Natural killer cell treated with Interleukin-12 subunit alpha and Interleukin-12 subunit beta and Interleukin-15 and Interleukin-18, amount 100 ng/mL, for 72 hours (primary cell): ENCODE measurements at regions not wholly inside any gene's neighbourhood (a gene's known extent, or its start where the extent isn't known, plus 50 kb on each side); places are given as distances from the start of the nearest gene placed in this dataset.

Experiments
- ATAC-seq, 2 donors: fragments of 150-1000 bp; cut with Tn5 transposase in 1 of 2; sonication (Bioruptor Pico), chemical (Tn5 transposase) in 1 of 2; 2 replicates each; pipeline ENCODE4 v1.10.0; 2021
- DNase-seq: peaks from one replicate; pipeline ENCODE4 v3.0.0; 2022; ENCODE audit warnings: low spot score
- H3K27ac Mint-ChIP-seq, 2 donors: 1 replicate in 1 of 2; 2 replicates in 1 of 2; pipeline ENCODE4 v1.8.0; 2022; ENCODE audit warnings: mixed read lengths in 2 of 2, mild to moderate bottlenecking in 1 of 2, moderate library complexity in 1 of 2
- H3K27me3 Mint-ChIP-seq, 2 donors: 1 replicate in 1 of 2; 2 replicates in 1 of 2; pipeline ENCODE4 v1.8.0; 2022; ENCODE audit warnings: mixed read lengths in 2 of 2
- H3K36me3 Mint-ChIP-seq: one replicate; pipeline ENCODE4 v1.8.0; 2022; ENCODE audit warnings: mixed read lengths
- H3K4me1 Mint-ChIP-seq, 2 donors: 1 replicate in 1 of 2; 2 replicates in 1 of 2; pipeline ENCODE4 v1.8.0; 2022; ENCODE audit warnings: low read depth in 2 of 2, mixed read lengths in 2 of 2, mild to moderate bottlenecking in 1 of 2
- H3K4me3 Mint-ChIP-seq: one replicate; pipeline ENCODE4 v1.8.0; 2022; ENCODE audit warnings: mixed read lengths
- H3K9me3 Mint-ChIP-seq: 2 replicates; pipeline ENCODE4 v1.8.0; 2022; ENCODE audit warnings: mixed read lengths

DNA sequence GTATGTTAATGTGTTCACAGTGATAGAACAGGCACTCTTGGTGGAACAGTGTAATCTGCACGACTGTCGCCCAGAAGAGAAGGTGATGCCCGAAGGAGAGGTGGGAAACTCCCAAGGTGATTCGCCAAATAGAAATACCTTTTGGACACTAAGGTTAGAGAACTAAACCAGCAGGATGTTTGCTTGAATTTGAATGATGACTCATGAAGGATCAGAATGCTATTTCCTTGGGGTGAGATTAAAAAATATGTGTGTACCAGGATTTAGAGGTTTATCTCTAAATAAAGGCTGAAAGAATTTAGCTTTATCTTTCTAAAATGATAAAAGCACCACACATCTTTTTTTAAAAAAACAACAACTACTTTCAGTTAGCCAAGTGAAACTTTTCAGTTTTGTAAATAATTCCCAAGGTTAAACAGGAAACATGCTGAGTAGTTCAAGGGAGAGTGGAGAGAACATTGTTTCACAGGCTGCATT is 297.4 kb upstream of the TAS2R1 start:
- no peak overlapping the region for H3K4me3 Mint-ChIP-seq
- peaks cover 6% of the 10 kb centered on the region for H3K9me3 Mint-ChIP-seq
- DNase-seq (no peak), ATAC-seq (no peak)
- H3K36me3 Mint-ChIP-seq, result no peaks in the 10 kb centered on the region
- no peaks in the 10 kb centered on the region for H3K27me3 Mint-ChIP-seq
- H3K4me1 Mint-ChIP-seq, result no peaks in the 10 kb centered on the region
- no peak overlapping the region for H3K27ac Mint-ChIP-seq

DNA sequence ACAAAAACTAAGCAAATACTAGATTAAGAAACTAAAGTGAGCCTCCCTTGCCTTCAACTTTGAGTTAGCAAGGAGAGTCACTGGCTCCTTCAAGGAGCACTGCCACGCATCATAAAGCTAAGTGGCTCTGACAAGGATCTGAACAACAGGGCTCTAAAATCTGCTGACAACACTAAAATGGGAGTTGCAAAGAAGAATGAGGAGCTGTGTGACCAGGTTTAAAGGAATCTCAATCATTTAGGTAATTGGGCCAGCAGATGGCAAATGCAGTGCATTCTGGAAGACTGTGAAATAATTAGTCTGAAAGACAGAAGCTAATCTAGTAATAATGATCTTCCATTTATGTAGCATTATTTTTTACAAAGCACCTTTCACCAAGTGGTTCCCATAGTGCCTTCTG is 297.0 kb upstream of the TAS2R1 start:
- Mint-ChIP-seq H3K4me3 (no peak overlapping the region), H3K9me3 (peaks cover 6% of the 10 kb centered on the region), H3K36me3 (no peaks in the 10 kb centered on the region), H3K27me3 (no peaks in the 10 kb centered on the region), H3K4me1 (no peaks in the 10 kb centered on the region), H3K27ac (no peak overlapping the region)
- no peak for ATAC-seq
- DNase-seq, result no peak

GRCh38 chr5:9924614-9925013 is 294.5 kb upstream of the TAS2R1 start:
- DNase-seq (no peak), ATAC-seq (no peak)
- Mint-ChIP-seq H3K4me3 (no peak overlapping the region), H3K9me3 (peaks cover 6% of the 10 kb centered on the region), H3K27me3 (no peaks in the 10 kb centered on the region), H3K27ac (no peak overlapping the region), H3K4me1 (no peaks in the 10 kb centered on the region), H3K36me3 (no peaks in the 10 kb centered on the region)

DNA sequence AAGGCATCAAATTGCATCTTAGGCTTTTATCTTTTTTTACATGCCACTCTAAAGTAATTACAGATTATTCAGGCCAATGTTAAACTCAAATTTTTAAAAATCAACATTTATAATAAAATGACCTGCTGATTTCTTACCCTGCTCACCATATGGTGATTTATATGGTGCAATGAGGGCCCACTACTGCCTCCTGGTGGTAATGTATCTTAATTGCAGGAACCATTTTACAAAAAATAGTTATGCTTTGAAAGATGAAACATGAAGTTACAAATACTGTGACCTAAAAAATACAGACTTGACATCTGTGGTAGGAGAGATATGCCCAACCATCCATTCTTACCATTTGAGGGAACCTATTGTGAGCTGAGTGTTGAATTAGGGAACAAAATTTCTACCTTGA is 292.6 kb upstream of the TAS2R1 start:
- Mint-ChIP-seq H3K27me3 (no peaks in the 10 kb centered on the region), H3K4me3 (no peak overlapping the region), H3K36me3 (no peaks in the 10 kb centered on the region), H3K4me1 (no peaks in the 10 kb centered on the region), H3K27ac (no peak overlapping the region), H3K9me3 (peaks cover 6% of the 10 kb centered on the region)
- no peak for ATAC-seq
- DNase-seq, result no peak

DNA sequence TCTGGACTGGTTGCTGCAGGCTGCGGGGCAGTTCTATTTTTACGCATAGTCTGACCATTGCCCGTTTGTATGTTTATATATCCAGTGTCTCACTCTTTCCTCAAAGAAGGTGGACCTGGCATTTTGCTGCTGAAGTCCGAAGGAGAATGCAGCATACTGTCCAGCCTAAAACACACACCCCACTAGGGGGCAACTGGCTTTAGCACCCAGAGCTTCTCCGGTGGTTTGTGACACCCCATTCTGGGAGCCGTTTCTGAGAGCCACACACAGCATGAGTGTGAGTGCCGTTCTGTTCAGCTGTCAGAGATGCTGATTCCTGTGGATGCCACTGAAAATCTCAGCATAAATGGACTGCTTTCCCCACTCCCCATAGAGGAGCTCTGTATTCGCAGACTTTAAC is 290.5 kb upstream of the TAS2R1 start:
- no peaks in the 10 kb centered on the region for H3K27me3 Mint-ChIP-seq
- H3K27ac Mint-ChIP-seq, result no peak overlapping the region
- no peaks in the 10 kb centered on the region for H3K4me1 Mint-ChIP-seq
- H3K36me3 Mint-ChIP-seq, result no peaks in the 10 kb centered on the region
- ATAC-seq, result no peak
- H3K9me3 Mint-ChIP-seq, result peaks cover 8% of the 10 kb centered on the region
- no peak overlapping the region for H3K4me3 Mint-ChIP-seq
- DNase-seq, result no peak

- peaks cover 7% of the 10 kb centered on the region for H3K9me3 Mint-ChIP-seq
- no peak overlapping the region for H3K4me3 Mint-ChIP-seq
Measured at GRCh38 chr5:9919306-9920030, 289.3 kb upstream of the TAS2R1 start.

GRCh38 chr5:9905661-9906060 is 275.5 kb upstream of the TAS2R1 start:
- H3K4me1 Mint-ChIP-seq, result no peaks in the 10 kb centered on the region
- H3K27ac Mint-ChIP-seq, result no peak overlapping the region
- DNase-seq (no peak), ATAC-seq (no peak)
- H3K36me3 Mint-ChIP-seq, result no peaks in the 10 kb centered on the region
- no peaks in the 10 kb centered on the region for H3K27me3 Mint-ChIP-seq
- peaks cover 8% of the 10 kb centered on the region for H3K9me3 Mint-ChIP-seq
- no peak overlapping the region for H3K4me3 Mint-ChIP-seq

More at GRCh38 chr5:9919306-9920030, 289.3 kb upstream of the TAS2R1 start:
- no peak overlapping the region for H3K27ac Mint-ChIP-seq
- no peaks in the 10 kb centered on the region for H3K36me3 Mint-ChIP-seq
- no peaks in the 10 kb centered on the region for H3K4me1 Mint-ChIP-seq
- ATAC-seq, result no peak
- no peak for DNase-seq
- no peaks in the 10 kb centered on the region for H3K27me3 Mint-ChIP-seq

GRCh38 chr5:9903801-9904200 is 273.6 kb upstream of the TAS2R1 start:
- Mint-ChIP-seq H3K4me1 (no peaks in the 10 kb centered on the region), H3K4me3 (no peak overlapping the region), H3K9me3 (peaks cover 8% of the 10 kb centered on the region), H3K27me3 (no peaks in the 10 kb centered on the region), H3K36me3 (no peaks in the 10 kb centered on the region), H3K27ac (no peak overlapping the region)
- no peak for ATAC-seq
- no peak for DNase-seq

DNA sequence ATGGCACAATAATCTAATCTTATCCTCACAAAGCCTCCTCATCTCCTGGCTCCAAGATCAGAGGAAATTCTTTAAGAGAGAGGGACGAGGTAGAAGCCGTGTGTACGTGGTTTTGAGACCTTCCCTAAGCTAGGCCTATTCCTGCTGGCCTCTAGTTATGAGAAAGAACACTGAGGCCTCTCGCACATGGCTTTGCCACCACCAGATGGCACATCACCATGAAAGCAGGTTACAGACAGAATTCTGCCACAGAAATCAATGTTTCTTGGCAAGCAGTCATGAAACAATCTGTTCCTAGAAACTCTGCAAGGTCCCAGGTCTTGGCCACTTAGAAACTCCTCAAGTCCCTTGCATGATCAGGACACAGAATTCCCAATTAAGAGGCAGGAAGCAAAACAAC is 268.2 kb upstream of the TAS2R1 start:
- Mint-ChIP-seq H3K36me3 (no peaks in the 10 kb centered on the region), H3K4me3 (no peak overlapping the region)
- no peak for ATAC-seq

DNA sequence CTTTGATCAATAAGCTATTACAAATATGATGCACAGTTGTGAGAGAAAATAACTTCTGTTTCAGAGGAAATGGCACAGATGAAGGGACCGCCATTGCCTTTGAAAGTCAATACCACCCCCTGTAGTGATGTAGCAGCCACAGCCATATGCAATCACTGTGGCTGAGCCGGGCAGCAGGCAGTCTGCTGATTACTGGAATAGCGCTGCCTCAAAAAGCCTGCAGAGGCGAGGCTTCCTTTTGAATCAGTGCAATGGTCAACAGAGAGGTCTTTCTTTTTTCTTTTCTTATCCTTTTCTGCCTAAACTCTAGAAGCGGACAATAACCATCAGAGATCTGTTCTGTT is 265.1 kb upstream of the TAS2R1 start:
- Mint-ChIP-seq H3K36me3 (no peaks in the 10 kb centered on the region), H3K9me3 (peaks cover 7% of the 10 kb centered on the region), H3K27ac (no peak overlapping the region), H3K4me1 (no peaks in the 10 kb centered on the region), H3K4me3 (no peak overlapping the region), H3K27me3 (no peaks in the 10 kb centered on the region)
- DNase-seq (no peak), ATAC-seq (no peak)

More for the DNA sequence above, 268.2 kb upstream of the TAS2R1 start:
- Mint-ChIP-seq H3K27ac (no peak overlapping the region), H3K27me3 (no peaks in the 10 kb centered on the region), H3K4me1 (no peaks in the 10 kb centered on the region), H3K9me3 (peaks cover 7% of the 10 kb centered on the region)
- no peak for DNase-seq

DNA sequence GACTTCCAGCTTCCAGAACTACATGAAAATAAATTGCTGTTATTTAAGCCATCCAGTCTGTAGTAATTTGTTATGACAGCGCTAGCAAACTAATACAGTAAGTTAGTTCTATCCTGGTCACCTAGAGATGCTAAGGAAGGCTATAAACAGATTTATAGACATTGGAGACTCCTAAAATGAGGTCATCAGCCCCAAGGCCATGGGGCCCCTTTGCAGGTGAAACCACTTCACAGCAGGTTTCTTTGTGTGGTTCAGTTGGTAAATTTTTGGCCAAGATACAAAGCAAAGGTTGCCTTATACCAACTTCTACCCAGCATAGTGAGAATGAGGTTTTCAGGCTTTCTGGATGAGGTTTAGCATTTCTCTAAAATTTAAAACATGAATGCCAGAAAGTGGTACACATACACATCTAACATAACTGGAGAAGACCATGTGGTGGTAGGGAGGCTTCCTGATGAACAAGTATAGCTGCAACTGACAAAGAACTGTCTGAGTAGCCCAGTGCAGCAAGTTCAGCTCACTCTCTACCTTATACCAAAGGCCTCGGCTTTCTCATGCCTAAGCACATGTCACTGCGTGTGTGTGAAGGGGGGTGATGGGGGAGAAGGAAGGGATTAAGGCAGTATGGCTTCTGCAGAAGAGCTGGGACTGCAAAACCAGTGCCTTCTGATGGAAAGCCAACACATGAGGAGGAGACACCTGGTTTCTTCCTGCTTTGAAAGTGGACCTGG is 264.6 kb upstream of the TAS2R1 start:
- Mint-ChIP-seq H3K9me3 (peaks cover 7% of the 10 kb centered on the region), H3K4me1 (no peaks in the 10 kb centered on the region), H3K27ac (no peak overlapping the region), H3K27me3 (no peaks in the 10 kb centered on the region), H3K36me3 (no peaks in the 10 kb centered on the region), H3K4me3 (no peak overlapping the region)
- DNase-seq, result no peak
- no peak for ATAC-seq

- Mint-ChIP-seq H3K27me3 (no peaks in the 10 kb centered on the region), H3K27ac (no peak overlapping the region), H3K4me1 (no peaks in the 10 kb centered on the region), H3K36me3 (no peaks in the 10 kb centered on the region), H3K9me3 (peaks cover 10% of the 10 kb centered on the region), H3K4me3 (no peak overlapping the region)
- no peak for ATAC-seq
- DNase-seq, result no peak
Measured at GRCh38 chr5:9892696-9893095, 262.5 kb upstream of the TAS2R1 start.

DNA sequence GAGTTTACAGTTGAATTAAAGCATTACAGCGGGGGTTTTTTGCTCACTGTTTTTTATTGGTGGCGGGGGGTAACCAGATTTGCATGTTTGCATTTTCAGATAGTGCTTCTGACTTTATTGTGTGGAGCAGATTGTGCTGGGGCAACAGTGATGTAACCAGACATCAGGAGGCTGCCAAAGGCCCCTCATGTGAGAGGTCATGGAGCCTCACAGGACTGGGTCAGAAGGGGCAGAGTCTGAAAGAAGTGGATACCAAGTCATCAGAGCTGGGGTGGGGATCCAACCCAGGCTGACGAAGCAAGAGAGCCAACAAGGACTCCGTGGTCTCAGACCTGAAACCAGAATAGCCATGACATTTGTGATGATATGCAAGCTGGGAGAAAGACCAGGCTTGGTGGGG is 259.4 kb upstream of the TAS2R1 start:
- H3K9me3 Mint-ChIP-seq, result peaks cover 8% of the 10 kb centered on the region
- no peak for DNase-seq
- H3K4me3 Mint-ChIP-seq, result no peak overlapping the region
- no peak overlapping the region for H3K27ac Mint-ChIP-seq
- H3K4me1 Mint-ChIP-seq, result no peaks in the 10 kb centered on the region
- ATAC-seq, result no peak
- H3K36me3 Mint-ChIP-seq, result no peaks in the 10 kb centered on the region
- no peaks in the 10 kb centered on the region for H3K27me3 Mint-ChIP-seq

DNA sequence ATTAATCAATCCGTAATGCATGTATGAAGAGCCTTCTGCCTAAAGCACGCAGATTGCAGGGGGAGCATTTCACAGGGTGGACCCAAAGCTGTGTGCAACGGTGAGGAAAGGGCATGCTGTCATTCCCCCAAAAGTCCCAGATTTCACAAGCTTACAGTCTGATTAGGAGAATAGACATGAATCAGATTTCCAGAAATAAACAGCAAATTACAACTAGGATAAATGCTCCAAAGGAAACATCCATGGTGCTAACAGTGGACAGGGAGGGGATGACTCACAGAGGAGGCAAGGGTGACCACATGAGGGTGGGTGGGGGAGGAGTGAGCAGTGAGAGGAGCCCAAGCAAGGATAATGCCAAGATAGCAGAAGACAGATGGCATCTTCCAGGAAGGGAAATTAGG is 258.4 kb upstream of the TAS2R1 start:
- DNase-seq (no peak), ATAC-seq (no peak)
- Mint-ChIP-seq H3K27me3 (no peaks in the 10 kb centered on the region), H3K4me1 (no peaks in the 10 kb centered on the region), H3K4me3 (no peak overlapping the region), H3K9me3 (peaks cover 8% of the 10 kb centered on the region), H3K36me3 (no peaks in the 10 kb centered on the region), H3K27ac (no peak overlapping the region)
